TTC549 (cell line): ENCODE measurements at regions not wholly inside any gene's neighbourhood (a gene's known extent, or its start where the extent isn't known, plus 50 kb on each side); places are given as distances from the start of the nearest gene placed in this dataset.

Experiments
- FAIRE-seq: peaks from 2 replicates; lab custom pipeline; 2012; peaks lifted over from hg19 to GRCh38; lab: Jason Lieb, UNC

DNA sequence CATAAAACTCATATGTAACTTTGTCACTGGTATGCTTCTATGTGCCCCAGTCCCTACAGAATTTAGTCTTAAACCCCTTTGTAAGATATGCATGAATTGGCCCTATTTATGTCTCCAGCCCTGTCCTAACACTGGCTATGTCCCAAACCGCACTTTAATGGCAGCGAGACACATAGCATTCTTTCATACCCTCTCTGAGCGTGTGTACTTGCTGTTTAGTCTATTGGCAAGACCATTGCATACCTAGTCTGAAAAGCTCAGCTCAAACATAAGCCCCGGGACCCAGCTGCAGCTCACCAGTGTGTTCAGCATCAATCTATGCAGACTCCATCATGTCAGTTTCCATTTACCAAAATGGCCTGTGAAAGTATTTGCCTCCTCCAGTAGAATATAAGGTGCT is 1018.4 kb upstream of the TENM3 start:
- FAIRE-seq, result no peak

DNA sequence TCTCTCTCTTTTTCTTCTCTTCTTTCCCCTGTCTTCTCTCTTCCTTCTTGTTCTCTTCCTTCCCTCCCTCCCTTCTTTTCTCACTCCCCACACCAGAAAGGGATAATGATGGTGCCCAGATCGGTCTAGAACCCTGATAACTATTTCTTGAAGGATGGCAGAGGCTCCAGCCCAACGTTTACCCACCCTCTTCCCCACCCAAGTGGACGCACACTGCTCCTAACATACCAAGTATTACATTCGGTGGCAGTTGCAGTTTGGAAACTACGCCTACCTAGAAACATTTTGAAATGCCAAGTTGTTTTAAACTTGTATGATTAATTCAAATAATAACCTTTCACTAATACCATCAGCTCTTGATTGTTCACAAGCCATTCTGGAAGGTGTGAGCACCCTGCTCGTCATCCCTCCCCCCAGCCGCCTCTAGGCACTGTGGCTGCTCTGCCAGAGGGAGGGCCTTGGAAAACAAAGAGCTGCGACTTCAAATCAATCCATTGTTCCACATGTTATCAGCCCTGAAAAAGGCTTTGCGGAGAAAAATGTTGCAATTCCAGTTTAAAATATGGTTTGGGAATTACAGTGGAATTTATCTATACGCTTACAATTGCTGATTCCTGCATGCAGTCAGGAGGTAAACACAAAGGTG is 1017.5 kb upstream of the TENM3 start:
- no peak for FAIRE-seq

DNA sequence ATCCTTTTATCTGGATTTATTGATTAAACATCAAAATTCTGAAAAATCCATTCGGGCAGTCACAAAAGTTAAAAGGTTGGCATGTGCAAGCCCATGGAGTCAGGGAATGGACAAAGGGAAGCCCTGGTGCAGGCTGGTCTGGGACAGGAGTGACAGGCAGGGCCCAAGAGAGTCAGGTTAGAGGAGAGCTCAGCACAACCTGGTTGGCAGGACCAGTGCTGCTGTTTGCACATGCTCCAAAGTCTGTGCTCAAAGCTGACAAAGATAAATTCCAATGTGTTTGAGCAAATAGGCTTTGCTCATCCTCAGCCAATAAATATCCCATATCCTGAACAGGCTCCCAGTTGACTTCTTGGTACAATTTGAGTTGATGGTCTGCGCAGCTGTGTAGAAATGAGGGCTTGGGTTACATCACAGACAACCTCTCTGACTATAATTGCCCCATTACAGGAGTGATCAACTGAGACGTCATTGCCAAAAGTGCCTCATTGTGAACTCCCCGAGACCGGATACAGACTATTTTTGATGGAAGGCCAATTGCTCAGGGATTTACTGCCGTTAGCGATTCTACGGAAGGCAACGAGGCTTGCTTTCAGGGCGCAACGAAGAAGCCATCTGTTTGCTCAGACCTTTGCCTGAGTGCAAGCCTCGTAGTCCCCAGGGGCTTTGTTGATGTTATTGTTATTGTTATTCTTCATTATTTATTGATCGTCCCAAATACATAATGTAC is 1008.1 kb upstream of the TENM3 start:
- no peak for FAIRE-seq

DNA sequence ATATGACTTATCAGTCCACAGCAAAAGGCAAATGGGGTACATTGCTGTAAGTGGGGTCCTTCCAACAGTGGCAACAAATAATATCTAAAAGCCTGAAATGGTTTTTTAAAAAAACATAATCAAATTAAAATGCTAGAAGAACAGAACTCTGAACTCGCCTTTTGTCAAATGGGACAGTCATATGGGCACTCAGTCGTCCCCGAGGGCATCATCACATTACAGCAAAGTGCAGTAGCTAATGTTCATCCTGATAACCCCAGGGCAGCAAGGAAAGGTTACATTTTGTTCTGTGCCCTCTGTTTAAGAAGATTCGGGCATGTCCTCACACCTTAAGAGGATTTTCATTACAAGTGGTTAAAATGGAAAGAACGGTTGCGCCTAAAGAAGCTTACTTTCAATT is 997.9 kb upstream of the TENM3 start:
- FAIRE-seq, result no peak

DNA sequence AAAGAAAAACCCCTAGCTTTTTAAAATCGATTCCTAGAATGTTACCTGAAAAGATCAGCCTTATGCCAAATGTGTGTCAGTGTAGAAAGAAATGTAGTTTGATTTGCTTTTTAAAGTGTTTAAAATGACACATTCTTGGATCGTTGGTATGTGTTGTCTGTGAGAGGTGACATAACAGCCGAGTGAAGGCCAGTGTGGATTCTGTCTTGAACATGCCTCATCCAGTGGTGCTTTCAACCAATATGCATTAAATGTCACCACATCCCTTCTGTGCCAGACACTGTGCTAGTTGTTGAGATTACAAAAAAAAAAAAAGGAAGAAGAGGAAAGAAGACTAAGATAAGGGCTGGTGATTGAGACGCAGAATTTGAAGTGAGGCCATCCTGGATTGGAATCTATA is 994.2 kb upstream of the TENM3 start:
- FAIRE-seq, result no peak

DNA sequence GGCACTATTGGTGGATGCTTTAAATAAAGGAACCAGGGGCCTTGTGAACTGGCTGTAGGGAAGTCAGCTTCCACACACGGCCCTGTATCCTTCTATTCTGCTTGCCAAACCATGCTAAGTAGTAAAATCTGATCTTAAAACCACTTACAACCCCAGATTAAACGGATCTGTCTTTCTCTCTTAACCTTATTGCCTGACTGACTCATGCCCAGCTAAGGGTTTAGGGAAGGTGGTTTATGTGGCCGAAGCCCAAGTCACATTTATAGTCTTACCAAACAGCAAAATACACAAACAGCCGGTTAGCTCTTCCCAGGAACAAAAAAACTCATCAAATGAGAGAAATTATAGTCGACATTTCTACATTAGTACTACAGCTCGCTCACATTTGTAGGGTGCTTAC is 988.4 kb upstream of the TENM3 start:
- FAIRE-seq, result no peak

DNA sequence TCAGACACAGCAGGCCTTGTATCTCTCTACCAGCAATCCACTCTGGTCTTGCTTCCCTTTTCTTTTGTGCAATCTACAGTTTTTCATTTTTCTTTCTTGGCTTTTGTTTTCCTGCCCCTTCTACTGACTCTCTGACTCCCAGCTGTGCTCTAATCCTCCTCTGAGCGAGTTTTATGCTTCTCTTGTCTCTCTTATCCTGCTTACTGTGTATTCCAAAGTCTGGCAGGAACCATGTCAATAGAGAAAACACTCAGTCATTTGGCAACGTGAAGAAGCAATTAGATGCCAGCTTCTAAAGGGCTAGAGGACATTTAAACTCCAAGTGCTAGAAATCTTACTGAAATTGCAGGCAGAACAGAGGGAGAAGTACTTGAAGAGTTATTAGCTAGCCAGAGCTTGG is 984.6 kb upstream of the TENM3 start:
- no peak for FAIRE-seq

DNA sequence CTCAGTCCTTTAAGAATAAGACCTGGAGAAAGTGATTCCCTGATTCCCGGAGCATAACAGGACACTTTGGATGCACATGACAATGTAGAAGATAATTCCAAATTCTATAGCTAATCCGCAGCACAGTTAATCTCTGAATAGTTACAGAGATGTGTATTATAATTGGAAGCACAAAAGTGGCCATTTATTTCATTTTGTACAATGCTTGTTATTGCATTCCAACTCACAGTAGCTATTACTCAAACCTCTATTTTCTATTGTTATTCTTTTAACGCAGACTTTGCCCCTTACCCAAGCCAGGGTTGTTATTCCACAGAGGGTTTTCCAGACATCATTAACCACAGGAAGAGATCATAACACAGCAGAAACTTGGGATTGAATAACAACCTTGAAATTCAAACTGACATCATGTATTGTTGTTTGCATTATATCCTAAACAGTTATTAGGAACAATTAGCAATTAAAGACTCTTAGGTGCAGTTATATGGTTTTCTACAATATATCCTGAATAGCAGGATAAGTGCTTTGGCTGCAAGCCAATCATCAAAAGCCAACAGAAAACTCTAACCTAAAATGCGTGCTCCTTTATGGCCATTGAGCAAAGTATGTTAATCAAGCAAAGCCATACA is 984.0 kb upstream of the TENM3 start:
- no peak for FAIRE-seq

DNA sequence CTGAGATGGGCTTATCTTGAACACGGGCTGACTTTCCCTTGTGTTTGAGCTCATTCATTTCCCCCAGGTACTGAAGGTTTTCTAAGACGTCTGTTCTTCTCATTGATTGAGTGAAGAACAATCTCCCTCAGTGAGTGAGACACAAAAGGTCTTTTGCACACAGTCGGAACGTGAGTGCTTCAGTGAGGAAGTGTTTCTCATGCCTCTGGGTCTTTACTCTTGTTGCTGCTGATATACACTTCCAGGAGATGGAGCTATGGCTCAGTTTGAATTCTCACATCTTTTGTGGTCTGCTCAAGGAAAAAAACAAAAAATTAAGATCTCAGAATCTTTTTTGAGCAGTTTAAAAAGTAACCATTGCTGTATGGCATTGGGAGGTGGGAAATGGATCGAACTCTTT is 981.9 kb upstream of the TENM3 start:
- no peak for FAIRE-seq

DNA sequence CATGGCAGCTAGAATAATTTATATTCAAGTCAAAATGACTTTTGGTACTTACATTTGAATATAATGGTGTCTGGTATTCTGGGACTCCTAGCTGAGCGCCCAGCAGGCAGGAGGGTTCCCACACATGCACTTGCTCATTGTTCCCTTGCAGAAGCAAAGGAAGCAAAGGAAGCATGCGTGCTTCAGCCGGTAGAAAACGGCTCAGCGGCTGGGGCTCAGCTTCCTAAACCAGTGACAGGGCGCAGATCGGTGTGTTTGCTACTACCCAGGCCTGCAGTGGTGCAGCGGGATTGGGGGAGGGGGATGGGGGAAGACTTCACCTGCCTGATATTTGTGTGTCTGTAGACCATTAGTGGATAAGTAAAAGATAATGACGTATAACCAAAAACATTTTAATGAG is 978.3 kb upstream of the TENM3 start:
- no peak for FAIRE-seq

DNA sequence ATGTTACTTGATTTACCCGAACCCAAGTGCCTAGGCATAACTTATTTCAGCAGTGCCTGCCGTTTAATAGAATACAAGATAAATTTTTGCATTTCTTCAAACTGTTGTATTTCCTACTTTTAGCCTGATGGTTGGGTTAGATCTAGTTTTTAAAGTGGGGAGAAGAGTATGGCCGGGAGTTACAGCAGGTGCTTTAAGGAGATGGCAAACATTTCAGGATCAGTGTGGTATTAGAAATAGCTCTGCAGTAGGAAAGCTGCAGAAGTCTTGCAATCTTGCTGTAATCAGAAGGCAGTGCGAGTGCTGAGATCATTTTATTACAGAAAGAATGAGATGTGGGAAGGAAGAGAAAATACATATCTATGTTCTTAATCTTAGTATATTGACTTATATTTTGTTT is 977.8 kb upstream of the TENM3 start:
- FAIRE-seq, result no peak

DNA sequence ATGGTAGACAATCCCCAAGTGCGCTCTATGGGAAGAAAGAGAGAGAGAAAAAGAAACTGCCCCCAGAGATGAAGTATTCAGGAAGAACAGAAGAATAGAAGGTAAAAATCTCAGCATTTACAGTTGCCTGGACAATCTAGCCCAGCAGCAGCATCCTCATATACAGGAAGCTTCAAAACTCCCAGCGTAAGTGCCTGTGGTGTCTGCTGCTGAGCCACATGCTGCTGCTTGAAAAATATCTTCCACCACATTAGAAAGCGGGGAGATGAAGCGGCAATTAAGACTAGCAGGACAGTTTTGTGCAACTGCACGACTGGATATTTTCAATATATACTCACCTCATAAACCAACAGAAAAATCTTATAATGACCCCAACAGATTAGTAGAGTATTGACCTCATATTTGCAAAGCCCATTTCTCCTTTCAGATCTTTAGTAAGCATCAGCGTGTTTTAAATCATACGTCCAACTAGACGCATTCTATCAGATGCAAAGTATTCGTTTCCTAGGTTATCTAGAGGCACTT is 972.0 kb upstream of the TENM3 start:
- FAIRE-seq, result no peak

DNA sequence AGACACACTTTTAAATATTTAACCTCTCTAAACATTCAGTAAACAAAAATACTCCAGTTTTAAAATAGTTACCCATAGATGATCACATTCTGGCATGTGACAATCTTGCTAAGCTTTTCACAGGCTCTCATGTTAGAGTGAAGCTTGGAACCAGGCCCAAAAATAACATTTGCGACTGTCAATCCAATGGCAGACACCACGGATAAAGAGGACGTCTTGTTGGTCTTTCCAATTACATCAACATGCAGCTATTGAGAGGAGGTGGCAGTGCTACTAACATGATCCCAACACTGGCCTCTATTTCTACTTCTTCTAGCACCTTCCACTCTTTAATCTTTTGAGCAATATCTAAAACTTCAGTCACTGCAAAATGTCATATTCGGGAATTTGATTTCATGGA is 970.8 kb upstream of the TENM3 start:
- FAIRE-seq, result no peak

DNA sequence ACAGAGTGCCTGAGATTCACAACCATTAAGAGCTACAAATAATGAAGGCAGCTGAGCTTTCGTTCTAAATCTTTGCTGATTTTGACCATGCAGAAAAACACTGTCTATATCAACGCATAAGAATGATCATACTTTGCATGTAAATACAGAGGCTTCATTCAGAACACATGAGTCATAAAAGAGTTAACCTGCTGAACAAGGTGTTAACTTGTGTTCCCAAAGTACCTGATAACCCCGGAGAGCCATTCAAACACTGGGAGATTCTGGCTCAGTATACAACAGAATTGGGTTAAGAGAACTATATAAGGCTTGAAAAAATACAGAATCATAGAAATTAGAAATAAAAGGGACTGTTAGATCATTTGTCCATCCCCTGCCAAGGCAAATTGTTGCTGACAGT is 964.3 kb upstream of the TENM3 start:
- no peak for FAIRE-seq

DNA sequence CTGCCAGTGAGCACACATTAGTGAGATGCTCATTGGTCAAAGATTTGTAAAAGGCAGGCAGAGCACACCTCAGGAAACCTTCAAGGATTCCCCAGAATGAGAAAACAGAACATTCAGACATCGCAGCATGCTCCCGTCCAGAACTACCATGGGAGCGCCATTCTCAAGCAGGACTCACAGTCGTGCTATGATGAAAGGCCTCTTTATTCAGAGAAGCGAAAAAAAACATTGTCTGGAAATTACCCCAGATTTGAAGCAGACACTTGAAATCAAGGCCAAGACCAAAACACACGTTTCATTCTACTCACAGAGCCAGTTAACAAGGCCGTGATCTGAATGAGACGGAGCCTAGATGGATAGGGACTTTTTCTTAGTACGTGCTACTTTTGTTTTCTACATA is 961.8 kb upstream of the TENM3 start:
- FAIRE-seq, result no peak

DNA sequence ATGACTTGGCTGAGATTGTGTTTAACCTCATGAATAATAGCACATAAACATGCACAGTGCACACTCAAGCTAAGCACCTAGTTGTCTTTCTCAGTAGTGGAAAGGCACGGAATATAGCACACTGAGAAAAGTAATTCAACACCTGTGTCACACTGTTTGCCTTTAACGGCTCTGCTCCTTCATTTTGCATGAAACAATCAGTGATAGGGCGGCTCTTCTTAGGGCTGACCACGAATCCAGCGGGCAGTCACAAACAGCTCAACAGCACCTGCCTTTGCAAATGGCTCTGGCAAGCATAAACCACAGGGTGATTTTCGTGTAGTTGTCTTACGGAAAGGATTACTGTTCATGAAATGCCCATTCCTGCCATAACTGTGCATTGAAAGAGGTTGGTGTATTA is 954.0 kb upstream of the TENM3 start:
- no peak for FAIRE-seq

DNA sequence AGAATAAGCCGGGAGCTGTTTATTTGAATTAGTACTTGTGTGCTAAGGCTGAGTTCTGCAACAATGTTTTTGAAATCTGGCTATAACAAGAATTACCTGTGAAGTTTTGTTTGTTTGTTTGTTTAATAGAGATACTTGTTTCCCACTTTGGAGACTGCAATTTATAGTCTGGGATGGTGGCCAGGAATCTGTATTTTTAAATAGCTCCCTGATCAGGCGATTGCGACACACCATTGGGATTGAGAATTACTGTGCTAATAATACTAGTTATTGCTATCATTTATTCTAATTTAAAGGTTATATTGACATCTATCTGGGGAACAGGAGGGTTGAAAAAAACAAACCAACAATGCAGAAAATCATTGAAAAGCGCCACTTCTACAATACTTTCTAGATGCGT is 951.6 kb upstream of the TENM3 start:
- FAIRE-seq, result no peak

DNA sequence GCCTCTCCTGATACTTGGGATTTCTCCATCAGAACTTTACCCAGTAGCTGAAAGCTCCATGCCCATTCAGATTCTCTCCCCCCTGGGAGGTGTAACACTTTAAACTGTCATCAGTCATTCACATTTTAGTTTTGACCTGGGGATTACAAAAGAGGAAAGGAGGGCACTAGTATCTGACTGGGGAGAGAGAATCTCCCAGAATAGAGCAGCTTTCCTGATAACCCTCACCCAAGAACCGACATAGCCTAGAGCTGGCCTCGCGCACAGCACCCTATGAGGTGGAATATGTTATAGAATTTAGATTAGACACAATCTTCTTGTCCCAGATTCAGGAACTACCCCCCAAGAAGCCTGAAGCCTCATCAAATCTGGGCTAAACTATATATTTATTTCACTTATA is 950.2 kb upstream of the TENM3 start:
- FAIRE-seq, result no peak

DNA sequence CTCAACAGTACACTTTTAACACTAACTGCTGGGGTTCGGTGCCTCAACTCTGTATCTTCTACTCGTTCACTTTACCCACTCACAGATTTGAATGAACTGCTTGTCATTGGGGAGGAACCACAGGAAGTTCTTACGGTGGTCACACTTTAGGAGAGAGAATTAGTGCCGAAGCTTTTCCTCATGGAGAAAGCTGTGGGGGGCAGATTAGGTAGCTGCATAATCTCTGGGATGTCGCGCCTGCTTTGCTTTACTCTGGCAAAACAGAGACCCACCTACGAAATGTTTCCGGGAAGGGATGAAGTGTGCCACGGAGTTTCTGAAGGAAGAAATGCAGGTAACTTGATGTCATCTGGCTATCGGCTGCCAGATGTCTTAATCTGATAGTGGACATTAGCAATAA is 949.7 kb upstream of the TENM3 start:
- no peak for FAIRE-seq

DNA sequence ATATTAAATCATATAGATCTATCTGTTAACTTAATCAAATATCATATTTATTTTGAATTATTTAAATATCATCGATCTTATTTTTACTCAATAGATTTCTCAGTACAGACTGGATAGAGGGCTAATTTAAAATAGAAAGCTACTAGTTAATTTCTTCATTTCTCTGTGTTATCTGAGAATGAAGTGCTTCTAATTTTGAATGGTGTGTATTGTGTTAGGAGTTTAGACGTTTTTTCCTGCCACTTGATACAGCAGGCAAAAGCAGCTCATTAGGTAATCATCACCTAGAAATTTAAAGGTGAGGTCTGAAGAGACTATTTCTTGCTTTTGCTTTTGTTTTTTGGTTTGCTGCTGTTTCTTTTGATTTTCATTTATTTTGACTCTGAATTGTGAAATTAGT is 948.8 kb upstream of the TENM3 start:
- no peak for FAIRE-seq

DNA sequence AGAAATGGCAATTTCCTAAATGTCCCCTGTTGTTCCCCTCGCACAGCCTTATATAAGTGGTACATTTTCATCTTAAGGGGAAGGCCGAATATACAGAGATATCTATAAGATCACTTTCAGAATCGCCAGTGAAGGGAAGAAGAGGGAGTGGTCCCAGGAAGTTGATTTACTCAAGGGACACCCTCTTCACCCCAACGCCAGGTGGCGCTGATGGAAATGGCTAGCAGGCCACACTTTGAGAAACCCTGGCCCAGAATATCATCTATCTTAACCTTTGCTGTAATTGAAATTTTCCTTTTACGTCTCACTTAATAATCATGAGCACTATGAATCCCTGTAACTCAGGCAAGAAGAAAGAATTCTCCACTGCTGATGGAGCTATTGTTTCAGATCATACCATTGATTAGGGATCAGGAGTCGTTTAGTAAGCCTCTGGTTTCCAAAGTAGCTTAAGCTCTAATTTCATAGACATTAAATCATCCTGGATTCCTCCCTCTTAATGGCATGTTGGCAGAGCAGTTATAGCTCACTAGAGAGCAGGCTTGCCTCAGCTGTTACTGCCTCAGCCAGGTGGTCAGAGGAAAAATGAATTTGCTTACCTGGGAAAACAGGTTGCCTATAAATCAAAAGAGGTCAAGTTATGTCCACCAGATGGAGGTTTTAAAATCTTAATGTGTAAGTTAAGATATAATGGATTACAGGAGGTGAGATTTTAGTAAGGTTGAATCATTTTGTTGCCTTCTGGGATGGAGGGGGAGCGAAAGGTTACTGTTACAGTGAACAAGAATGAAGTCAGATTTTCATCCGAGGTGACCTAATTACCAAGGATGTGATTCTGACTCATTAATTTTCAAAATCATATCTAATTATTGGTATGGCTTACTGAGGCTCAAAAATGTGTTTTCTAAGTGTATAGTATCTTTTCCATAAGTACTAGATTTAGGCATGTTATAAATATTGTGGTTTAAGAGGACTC is 941.2 kb upstream of the TENM3 start:
- no peak for FAIRE-seq

DNA sequence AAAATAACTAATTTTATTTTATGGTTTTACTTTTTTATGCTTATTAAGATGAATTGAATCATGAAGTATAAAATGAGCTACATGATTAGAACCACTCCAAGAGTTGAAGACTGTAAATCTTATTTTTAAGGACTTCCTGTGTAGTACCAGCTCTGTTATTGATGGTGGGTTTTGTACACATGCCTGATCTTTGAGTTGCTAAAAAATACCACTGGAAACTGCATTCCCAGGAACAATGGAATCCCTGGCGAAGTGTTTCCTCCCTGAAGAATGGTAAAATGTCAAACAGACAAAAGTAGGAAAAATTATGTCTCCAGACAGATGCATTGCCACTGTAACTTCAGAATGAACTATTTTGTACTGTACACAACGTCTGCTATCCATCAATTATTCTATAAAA is 935.4 kb upstream of the TENM3 start:
- FAIRE-seq, result no peak
